NCI-H1694 (cell line): ENCODE measurements at regions not wholly inside any gene's neighbourhood (a gene's known extent, or its start where the extent isn't known, plus 50 kb on each side); places are given as distances from the start of the nearest gene placed in this dataset.
A peak's percentile ranks its signal among the peaks of the same experiment; 100 is the strongest.

Experiments
- DNase-seq: peaks from one replicate; lab custom pipeline; 2025; lab: John Stamatoyannopoulos, UW

DNA sequence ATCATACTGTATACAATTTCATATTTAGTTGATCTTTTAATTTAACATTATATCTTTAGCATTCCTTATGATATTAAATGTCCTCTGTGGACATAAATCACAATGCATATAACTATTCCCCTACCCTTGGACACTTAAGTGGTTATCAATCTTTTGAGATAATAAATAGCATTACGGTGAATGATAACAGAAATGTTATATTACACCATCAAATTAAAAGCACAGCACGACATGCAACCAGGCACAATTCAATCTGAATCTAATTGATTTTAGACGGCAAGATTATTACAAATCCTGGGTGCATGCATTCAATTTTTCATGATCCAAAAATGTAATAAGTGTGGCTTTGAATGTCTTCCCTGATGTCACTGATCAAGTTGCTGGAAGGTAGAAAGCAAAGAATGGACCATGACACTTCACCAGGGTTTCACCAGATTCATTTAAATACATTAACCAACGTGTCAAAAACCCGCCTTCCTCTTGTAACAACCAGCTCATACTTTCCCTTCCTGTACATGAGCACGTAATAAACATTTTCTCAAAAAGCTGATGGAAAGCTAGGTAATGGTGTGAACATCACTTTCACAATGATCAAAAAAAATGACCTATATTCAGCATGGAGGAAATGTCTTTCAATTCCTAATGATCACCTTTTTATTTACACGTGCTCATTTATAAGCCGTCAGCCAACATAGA, 513.7 kb upstream of the ID2 start:
- no peak for DNase-seq

DNA sequence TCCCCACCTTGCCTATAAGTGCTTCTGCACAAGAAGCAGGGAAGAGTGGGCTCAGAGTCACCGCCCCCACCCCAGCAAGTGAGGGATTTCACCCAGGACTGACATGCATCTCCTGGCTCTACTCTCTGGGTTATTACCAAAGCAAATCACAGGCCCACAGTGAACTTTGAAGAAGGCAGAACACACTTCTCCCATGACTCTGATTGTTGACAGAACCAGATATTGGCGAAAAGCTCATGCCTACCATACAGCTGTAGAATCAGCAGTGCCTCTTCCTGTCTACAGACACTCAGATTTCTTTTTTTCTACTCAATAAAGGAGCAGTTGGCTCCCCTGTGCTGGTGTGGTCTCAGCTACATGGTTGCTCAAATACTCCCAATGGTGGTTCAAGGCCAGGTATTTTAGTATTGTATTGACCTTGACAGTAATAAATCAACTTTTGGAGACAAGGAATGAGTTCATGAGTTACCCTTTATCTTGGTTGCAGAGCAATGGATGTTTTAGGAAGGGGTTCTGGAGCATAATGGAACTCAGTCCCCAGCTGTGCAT, 512.9 kb upstream of the ID2 start:
- DNase-seq, result no peak

DNA sequence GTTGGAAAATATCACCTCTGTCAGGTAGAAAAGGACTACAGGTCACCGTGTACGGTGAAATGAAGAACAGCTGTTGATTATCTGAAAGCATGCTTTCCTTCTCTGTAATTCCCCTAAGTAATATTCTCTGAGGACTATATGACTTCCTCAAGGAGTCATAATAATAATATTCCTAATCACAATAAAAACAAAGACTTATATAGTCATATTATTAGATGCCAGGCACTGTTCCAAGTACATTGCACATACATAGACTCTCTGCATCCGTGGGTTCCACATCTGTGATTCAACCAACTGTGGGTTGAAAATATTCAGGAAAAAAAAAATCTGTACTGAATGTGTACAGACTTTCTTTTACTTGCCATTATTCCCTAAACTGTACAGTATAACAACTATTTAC, 512.4 kb upstream of the ID2 start:
- DNase-seq, result no peak

DNA sequence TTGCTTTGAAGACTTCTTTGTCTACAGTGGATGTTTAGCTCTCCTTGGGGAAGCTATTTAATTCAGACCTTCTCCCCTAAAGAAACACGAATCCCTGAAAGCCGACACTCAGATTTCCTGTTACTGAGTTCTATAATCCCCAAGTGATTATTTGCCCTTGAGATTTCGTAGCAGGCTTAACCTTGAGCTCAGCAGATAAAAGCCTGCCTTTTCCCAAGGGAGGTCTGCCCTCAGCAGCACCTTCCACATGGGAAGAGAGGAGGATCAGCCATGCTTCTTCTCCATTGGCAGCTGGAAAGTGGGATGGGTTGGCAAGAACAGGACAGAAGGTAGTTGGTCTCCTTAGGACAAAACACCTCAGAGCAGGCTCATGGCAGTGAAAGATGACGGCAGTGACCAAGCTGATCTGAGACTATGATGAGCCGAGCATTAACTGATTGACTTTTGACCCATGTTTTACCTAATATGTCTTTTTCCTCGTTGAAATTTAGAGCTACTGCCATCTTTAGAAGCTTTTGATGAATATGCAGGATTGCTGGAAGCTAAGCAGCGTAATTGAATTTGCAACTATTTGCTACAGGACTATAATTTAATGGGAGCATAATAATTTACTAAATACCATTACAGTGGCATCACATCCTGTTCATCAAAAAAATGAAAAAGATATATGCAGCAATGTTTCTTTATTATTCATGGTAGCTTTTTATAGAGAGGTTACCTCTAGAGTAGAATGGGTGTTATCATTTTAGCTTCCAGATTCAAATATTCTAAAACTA, 511.1 kb upstream of the ID2 start:
- no peak for DNase-seq

DNA sequence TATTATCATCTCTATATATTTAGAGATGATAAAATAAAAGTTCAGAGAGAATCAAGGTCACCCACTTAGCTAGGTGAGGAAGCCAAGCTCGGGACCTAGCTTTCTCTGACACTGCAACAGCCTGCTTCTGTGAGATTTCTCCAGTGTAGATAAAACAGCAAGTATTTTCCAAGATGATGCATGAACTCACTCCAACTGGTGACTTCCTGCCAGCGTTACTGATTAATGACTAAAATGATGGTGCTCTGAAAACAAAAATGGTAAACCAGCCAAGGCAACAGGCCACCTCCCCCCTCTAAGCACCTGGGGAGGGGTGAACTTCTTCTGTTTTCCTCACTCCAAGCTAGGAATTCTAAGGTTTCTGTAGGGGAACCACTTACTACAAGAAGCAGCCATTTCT, 510.2 kb upstream of the ID2 start:
- DNase-seq, result no peak

DNA sequence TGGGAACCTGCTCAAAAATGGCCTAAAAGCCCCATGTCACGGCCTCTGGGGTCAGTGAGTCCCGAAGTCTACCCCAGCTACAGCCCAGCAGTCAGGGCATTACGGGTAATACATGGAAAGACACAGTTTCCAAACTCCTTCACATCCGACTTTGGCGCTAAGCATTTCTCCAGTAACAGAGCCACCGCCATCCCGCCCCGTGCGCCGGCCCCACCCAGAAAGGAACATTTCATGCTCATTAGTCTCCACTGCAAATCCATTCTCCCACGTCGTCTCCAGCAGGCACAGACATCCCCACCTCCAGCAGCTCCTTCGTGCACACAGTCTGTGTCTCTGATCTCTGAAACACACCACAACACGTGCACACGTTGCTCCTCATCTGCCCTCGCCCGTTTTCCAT, 509.2 kb upstream of the ID2 start:
- DNase-seq, result no peak

DNA sequence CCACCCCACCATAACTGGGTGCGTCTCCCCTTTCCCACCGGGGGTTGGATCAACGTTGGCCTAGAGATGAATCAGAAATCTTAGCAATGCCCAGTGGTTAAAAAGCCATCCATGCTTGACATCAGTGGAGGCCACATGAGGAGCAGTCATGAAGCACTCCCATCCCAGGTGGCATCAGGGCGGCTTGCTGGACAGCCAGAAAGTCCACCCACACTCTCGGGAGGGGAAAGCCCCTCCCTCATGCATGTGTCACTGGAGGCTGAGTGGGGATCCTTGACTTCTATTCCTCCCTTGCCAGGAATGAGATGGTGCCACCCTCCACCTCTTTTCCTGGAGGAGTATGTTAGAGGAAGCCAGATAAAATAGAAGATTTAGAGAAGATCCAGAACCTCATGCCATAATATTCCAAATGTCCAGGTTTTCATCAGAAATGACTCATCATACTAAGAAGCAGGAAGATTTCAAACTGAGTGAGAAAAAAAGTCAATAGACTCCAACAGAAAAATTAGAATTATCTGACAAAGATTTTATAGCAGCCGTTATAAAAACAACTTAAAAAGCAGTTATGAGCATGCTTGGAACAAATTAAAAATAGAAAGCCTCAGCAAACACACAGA, 507.1 kb upstream of the ID2 start:
- no peak for DNase-seq

DNA sequence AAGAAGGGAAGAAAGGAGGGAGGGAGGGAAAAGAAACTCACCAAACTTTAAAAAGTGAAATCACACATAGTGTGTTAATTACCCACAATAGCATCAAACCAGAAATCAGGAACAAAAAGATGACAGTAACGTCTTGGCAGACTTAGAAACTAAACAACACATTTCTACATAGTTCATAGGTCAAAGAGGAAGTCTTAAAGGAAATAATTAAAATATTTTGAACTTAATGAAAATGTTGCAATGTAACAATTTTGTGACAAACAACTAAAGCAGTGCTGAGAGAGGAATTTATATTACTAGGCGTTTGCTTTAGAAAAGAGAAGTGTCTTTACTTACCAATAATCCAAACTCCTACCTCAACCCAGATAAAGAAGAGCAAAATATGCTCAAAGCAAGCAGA, 505.0 kb upstream of the ID2 start:
- no peak for DNase-seq

DNA sequence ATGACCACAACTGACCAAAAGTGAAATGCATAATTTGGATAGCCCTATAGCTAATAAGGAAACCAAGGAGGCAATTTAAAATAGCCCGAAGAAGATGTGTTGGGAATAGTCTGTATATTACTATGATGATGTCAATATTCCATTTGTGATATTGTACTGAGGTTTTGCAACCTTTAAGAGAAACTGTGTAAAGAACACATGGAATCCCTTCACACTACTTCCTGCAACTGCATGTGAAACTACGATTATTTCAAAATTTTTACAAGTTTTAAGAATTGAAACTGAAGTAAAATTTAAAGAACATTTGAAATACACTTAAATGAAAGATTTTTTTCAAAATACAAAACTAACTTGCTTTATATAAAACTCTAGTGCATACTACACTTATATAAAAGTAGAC, 504.3 kb upstream of the ID2 start:
- DNase-seq, result no peak

DNA sequence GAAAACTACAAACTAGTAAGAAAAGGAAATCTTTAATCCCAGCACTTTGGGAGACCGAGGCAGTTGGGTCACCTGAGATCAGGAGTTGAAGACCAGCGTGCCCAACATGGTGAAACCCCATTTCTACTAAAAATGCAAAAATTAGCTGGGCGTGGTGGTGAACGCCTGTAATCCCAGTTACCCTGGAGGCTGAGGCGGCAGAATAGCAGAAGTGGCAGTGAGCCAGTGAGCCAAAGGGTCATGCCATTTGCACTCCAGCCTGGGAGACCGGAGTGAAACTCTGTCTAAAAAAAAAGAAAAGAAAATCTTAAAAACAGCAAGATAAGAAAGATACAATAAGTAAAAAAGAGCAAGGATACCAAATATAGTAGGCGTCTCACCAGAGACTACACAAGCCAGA, 502.9 kb upstream of the ID2 start:
- no peak for DNase-seq

DNA sequence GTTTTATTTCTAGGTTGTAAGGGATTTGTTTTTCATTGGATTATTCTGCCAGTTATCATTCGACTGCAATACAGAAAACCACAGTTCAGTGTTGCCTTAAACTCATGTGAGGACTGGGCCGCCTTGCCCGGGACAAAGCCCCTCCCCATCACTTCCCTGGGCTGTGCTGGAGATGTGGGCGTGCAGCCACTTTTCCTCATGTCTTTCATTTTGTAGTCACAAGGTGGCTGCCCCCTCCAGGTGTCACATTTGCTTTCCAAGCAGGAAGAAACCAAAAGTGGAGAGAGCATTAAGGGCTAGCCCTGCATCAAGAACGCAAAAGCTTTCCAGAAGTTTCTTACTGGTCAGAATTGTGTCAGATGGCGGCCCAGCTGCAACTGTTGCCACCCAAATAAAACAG, 492.5 kb upstream of the ID2 start:
- DNase-seq, result no peak

DNA sequence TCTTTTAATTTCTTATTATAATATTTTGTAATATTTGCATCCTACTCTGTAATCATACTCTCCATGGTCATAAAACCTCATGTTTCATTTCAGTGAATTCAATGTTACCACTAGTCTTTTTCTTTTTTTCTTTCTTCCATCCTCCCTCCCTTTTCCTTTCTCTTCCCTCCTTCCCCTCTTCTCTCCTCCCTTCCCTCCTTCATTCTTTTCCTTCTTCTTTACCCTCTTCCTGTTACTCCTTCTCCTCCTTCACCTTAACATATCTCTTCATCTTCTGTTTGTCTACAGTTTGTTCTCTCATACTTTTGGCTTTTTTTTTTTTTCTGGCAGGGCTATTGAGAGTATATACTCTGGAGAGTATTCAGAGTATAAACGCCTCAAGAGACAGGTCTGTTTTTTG, 491.6 kb upstream of the ID2 start:
- no peak for DNase-seq

DNA sequence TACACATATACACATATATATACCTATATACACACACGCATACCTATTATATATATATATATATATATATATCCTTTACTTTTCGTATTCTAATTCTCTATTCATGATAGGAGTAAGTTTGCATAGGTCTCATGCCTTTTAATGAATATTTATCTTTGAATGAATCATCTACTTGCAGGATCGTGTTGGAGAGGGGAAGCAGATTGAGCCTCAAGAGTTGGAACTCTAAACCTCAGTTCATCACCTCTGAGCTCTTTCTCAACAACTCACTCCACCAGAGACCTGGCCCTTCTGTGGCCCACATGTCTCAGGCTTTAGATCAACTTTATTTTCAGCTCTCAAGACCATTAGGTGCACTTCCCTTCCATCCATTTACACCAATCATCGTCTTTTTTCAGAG, 490.4 kb upstream of the ID2 start:
- no peak for DNase-seq

DNA sequence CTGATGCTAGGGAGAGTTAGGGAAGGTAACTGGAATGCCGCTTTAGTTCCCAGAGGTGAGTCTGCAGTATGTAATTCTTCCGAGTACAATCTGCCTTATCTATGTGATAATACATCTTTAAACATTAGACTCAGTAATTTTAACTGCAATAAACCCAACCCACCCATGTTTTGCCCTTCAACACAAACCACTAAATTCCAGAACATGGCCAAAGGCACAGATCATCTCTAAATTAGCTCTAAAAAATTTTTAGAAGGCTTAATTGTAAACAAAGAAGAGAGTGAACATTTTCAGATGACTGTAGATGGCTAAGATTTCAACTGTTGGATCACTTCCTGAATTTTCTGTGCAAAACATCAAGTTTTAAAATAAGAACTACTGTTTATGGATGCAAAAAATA, 488.7 kb upstream of the ID2 start:
- DNase-seq, result no peak

DNA sequence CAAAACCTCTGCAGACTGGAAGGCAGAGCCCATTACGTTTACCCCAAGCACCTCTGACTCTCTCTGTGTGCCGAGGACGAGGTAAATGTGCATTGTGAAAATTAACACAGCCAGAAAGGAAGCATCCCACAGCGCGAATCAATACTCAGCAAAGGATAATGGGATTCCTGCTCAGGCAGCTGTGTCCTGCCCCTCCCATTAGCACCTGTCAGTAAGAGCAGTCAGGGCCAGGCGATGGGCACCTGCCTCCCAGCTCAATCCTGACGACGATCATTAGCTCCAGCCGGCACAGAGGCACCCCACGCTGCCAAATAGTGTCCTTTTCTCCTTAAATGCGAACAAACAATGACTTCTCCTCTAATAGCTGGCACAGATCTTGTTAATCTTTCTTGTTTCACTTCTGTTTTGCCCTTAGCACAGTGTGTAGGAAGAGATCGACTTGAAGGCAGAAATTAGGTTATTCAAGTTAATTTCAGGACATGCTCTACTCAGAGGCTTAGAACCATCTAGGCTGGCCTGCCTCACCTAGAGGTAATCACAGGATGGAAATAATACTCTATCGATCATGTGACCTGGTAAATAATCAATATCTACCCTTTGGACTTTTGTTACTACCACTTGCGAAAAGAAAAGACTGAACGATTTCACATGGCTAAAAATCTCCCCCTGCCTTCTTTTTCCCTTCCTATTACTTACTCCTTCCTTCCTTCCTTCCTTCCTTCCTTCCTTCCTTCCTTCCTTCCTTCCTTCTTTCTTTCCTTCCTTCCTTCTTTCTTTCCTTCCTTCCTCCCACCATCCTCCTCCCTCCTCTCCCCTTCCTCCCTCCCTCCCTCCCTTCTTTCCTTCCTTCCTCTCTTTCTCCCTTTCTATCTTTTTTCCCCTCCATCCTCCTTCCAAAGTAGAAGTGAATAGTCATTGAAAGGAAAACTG, 487.9 kb upstream of the ID2 start:
- no peak for DNase-seq

DNA sequence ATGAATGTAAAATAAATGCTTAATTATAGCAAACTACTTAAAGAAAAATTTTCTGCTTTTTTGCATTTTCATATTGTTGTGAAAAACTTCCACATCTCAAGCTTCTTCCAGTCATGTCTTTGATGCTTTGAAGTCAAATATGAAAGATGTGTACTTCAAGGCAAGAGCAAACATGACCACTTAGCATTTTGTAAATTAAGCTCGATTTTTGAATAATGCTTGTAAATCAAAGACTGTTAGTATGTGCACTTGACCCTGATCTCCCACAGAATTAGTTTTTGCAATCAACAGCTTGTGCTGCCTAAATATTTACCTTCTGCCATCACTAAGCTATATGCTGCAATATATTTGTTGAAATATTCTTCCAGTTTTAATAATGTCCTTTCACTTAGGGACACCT, 486.1 kb upstream of the ID2 start:
- DNase-seq, result no peak

DNA sequence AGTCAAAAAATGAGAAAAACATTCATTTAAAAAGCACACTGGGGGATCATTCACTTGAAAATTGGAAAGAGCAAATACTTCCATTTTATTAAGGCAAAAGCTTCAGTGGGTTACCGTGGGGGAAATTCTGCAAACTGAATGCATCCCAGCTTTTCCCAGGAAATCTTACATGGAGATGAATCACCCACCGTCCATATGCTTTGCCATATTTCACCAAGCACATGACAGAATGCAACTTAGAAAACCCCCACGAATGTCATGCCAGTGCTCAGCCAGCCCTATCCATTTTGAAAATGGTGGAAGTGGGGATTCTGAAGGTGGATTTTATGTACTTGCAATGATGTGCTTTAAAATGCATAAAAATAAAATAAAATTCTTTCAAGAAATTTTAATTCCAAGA, 485.5 kb upstream of the ID2 start:
- DNase-seq, result peak; percentile 7

DNA sequence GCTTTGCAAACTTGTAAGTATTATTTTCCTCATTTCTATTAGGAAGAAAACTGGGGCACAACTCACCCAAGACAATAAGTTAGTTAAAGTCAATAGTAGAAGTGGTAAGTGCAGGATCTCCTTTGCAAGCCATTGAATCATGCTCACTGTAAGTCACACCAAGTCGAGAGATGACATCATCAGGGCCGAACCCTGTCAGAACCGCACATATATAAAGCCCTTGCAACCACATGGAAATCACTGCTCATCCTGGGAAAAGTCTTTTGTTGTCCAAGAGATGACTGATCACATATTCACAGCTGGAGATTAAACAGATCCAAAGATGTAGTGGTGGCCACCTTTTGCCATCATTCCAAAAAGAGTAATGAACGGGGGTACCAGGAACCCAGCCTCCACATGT, 484.8 kb upstream of the ID2 start:
- DNase-seq, result no peak

DNA sequence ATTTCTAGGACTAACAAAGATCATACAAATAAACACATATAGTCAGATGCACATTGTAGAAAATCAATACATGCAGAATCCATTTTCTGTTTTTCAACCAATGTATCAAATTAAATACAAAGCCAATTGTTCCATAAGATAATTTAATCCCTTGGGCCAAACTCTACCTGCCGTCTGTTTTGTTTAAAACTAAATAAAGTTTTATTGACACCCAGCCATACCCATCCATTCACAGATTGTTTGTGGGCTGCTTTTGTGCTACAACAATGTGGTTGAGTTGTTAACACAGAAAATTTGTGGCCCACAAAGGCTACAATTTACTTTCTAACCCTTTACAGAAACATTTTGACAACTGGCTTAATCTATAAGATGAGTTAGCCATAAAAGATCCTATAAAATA, 484.0 kb upstream of the ID2 start:
- no peak for DNase-seq

DNA sequence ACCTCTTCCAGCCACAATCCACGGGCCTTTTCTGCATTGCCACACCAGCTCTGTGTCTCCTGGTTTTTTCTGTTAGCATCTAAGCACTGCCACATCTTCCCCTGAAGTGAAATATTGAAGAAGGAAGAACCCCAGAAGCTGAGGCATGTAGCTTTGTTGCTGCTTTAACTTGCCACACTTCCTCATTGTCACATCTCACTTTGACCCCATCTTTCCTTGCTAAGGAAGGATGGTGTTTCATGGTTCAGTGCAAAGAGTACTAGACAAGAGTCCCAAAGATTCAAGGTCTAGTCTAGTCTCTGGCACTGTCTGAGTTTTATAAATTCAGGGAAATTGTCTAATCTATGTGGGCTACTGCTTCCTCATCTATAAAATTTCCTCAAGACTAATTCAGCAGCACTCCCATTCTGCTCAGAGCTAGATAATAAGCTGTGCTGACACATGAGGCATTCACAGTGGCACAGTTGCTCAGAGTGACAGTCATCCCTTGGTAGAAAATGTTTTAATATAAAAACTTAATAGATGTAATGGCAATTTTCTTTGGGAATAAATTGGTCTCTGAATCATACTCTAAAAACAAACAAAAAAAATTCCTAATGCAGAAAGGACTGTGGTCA, 483.0 kb upstream of the ID2 start:
- no peak for DNase-seq

DNA sequence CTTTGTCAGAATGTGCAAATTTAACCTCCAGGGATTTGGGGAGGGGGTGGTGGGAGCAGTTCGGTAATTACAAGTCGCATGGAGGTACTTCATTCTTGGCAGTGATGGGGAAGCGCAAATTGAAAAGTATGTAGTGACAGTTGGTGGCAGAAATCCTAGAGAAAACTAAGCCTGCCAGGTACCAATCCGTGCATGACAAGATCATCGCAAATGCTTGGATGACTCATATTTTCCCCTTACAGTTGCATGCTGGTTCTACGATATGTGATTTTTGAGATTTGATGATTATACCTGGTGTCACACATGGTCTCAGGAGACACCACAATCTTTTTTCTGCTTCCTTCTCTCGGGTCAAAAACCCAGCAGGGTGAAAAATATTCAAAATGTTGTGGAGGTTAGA, 479.7 kb upstream of the ID2 start:
- peak; percentile 97 for DNase-seq

DNA sequence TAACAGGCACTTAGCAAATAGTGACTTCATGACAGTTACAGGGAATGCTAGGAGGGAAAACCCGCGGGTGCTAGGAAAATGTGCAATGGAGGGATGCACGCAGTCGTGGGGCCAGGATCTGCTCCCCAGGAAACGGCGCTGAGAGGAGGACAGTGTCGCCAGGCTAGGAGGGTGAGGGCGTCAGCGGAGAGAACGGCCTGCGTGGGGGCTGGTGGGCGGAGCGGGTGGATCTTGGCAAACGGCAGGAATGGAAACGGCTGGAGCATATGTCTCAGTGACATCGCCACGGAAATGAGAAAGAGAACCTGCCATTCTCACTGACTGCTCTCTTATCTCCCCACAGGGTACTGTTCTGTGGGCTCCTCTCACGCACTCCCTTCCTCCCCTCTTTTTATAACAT, 478.5 kb upstream of the ID2 start:
- peak; percentile 84 for DNase-seq
